ENCODE measurements at regions not wholly inside any gene's neighbourhood (a gene's known extent, or its start where the extent isn't known, plus 50 kb on each side); places are given as distances from the start of the nearest gene placed in this dataset.
A peak's percentile ranks its signal among the peaks of the same experiment; 100 is the strongest.

DNA sequence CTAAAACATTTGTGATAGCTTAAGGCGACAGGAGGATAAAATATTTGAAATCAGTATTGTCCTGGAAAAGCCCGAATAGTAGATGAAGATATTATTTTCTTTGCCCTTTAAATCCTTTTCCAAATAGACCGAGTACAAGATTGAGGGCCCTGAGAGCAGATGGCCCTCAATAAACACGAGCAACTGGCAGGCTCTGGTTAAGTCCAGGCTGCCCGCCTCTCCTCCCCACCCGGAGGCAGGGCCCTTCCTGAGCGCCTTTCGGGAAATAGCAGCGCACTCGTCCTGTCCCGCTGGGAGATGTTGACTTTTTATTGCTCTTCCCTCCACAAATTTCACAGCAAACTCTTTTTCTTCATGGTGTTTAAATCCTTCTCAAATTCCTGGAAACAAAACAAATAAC lies 50.8 kb upstream of the MAX start:
- Mint-ChIP-seq H3K4me3 (no peak overlapping the region), H3K36me3 (ENCODE audit: low read depth) (no peaks in the 10 kb centered on the region), H3K4me1 (ENCODE audit: low read depth) (no peaks in the 10 kb centered on the region), H3K27me3 (peaks cover 2% of the 10 kb centered on the region), H3K27ac (no peak overlapping the region), H3K9me3 (no peaks in the 10 kb centered on the region)
- intact Hi-C loops (cut with micrococcal nuclease), result no loop called here
- POLR2A ChIA-PET, result no interaction called here
- ATAC-seq (no peak), DNase-seq (no peak)
- CTCF ChIA-PET, result no interaction called here
- TF ChIP-seq, protein P1, sequence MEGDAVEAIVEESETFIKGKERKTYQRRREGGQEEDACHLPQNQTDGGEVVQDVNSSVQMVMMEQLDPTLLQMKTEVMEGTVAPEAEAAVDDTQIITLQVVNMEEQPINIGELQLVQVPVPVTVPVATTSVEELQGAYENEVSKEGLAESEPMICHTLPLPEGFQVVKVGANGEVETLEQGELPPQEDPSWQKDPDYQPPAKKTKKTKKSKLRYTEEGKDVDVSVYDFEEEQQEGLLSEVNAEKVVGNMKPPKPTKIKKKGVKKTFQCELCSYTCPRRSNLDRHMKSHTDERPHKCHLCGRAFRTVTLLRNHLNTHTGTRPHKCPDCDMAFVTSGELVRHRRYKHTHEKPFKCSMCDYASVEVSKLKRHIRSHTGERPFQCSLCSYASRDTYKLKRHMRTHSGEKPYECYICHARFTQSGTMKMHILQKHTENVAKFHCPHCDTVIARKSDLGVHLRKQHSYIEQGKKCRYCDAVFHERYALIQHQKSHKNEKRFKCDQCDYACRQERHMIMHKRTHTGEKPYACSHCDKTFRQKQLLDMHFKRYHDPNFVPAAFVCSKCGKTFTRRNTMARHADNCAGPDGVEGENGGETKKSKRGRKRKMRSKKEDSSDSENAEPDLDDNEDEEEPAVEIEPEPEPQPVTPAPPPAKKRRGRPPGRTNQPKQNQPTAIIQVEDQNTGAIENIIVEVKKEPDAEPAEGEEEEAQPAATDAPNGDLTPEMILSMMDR (IDR thresholded peaks at IDR 0.05), result no peak

DNA sequence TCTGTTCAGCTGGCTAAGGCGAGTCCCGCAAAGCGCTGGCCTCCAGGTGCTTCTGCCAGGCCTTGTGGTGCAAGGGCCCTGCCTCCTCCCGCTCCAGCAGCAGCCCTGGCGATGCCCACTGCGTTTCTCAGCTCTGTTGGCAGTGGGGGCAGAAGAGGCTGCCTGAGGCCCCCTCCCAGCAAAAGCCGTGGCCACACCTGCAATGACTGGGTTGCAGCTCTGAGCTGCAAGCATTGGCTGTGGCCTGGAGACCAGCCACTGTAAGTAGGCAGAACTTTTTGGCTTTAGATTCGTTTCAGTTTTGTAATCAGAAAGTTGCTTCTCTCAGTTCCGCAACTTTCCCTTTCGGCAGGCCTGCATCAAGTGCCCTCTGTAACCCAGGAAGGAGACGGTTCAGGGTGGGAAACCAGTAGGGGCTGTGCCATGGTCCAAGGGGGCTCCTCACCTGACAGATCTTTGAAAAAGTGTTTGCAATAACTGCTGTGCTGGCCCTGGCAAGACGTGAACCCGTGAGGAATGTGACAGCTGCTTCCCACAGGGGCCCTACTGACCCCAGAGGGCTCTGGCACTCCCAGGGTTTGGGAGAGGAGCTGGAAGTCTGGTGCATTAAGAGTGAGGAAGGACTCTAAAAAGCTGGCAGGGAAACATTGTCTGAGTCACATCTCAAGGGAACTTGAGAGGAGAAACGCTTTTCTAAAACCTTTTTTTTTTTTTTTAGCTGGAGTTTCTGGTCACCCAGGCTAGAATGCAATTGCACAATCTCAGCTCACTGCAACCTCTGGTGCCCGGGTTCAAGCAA lies 54.5 kb upstream of the MAX start:
- intact Hi-C loops (cut with micrococcal nuclease), result no loop called here
- TF ChIP-seq, protein P1 (IDR thresholded peaks at IDR 0.05), result no peak
- Mint-ChIP-seq H3K4me3 (no peak overlapping the region), H3K27me3 (no peaks in the 10 kb centered on the region), H3K9me3 (no peaks in the 10 kb centered on the region), H3K36me3 (ENCODE audit: low read depth) (no peaks in the 10 kb centered on the region), H3K27ac (no peak overlapping the region), H3K4me1 (ENCODE audit: low read depth) (peaks cover 18% of the 10 kb centered on the region)
- ATAC-seq (no peak), DNase-seq (no peak)
- CTCF ChIA-PET, result interaction anchor here (1.1 kb wide), 2 partner anchors 7 to 668 kb away, joined by 3 read pairs; no protein-coding TSS in a partner anchor
- POLR2A ChIA-PET, result interaction anchor here (0.6 kb wide), 1 partner anchor 9 kb away, joined by 3 read pairs; no protein-coding TSS in a partner anchor

DNA sequence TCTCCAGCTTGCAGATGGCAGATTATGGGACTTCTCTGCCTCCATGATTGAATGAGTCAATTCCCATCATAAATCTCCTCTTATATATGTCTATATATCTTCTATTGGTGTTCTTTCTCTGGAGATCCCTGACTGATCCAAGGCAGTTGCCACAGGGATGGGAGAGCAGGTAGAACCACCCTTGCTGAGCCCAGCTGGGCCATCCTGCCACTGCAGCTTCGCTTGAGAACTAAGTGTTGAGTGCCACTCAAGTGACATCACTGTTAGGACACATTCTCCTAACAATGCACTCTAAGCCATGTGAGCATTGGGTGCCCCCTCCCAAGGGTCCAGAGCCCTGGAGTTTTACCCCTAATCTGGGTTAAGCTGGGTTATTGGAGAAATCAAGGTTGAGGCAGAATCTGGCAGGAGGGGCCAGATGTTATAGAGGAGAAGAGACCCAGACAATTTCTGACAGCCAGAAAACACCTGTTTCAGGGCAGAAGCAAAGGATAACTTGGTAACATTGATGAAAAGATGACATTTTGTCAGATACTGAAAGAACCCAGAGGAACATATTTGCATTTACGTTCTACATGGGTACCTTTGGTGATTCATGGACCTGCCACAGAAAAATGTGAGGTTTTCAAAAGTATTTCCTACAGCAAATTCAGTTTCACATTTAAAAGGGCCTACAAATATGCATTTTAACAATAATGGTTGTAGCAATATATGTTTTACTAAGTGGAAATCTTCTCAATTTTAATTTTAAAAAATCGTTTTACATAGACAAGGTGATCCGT lies 57.2 kb upstream of the MAX start:
- ChIA-PET CTCF (interaction anchor here (1.2 kb wide), 1 partner anchor 253 kb away, joined by 4 read pairs; the partner anchor contains the start of gene FUT8), POLR2A (no interaction called here)
- no peaks in the 10 kb centered on the region for H3K36me3 Mint-ChIP-seq (ENCODE audit: low read depth)
- no peak overlapping the region for H3K4me3 Mint-ChIP-seq
- ATAC-seq (peak; percentile 52), DNase-seq (no peak)
- H3K4me1 Mint-ChIP-seq (ENCODE audit: low read depth), result peaks cover 18% of the 10 kb centered on the region
- intact Hi-C loops (cut with micrococcal nuclease), result loop anchor here (5.0 to 10.0 kb wide), 2 partner anchors 795 to 913 kb away; no protein-coding TSS in a partner anchor
- TF ChIP-seq, protein P1 (IDR thresholded peaks at IDR 0.05), result no peak
- peak overlapping the region; percentile 43 for H3K27ac Mint-ChIP-seq
- H3K27me3 Mint-ChIP-seq, result no peaks in the 10 kb centered on the region
- H3K9me3 Mint-ChIP-seq, result no peaks in the 10 kb centered on the region

DNA sequence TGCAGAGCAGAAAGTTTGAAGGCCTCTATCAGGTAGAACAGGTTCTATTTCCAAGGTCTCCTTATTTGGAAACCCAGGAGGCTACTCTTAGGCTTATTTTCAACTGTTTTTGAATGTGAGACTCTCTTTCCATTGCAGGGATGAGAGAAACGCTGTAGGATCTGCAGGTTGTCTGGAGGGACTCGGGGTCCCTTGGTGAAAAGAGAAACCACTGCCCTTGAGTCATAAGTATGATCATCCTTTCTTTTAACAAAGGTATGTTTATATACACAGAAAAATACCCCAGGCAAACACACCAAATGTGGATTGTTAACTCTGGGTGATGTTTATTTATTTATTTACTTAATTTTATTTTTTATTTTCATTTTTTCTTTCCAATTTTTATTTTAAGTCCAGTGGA lies 57.8 kb upstream of the MAX start:
- Mint-ChIP-seq H3K36me3 (ENCODE audit: low read depth) (no peaks in the 10 kb centered on the region), H3K9me3 (no peaks in the 10 kb centered on the region), H3K4me1 (ENCODE audit: low read depth) (peaks cover 18% of the 10 kb centered on the region), H3K4me3 (no peak overlapping the region), H3K27me3 (no peaks in the 10 kb centered on the region), H3K27ac (no peak overlapping the region)
- CTCF ChIA-PET, result interaction anchor here (0.7 kb wide), 1 partner anchor 791 kb away, joined by 3 read pairs; no protein-coding TSS in a partner anchor
- ATAC-seq (no peak), DNase-seq (no peak)
- TF ChIP-seq, protein P1 (IDR thresholded peaks at IDR 0.05), result no peak
- intact Hi-C loops (cut with micrococcal nuclease), result loop anchor here (5.0 to 10.0 kb wide), 2 partner anchors 795 to 912 kb away; no protein-coding TSS in a partner anchor
- POLR2A ChIA-PET, result no interaction called here
